Middle frontal gyrus (tissue), 1 donor: ENCODE measurements at regions not wholly inside any gene's neighbourhood (a gene's known extent, or its start where the extent isn't known, plus 50 kb on each side); places are given as distances from the start of the nearest gene placed in this dataset.
"Not testable (repeated sequence)": the region's sequence is repeated elsewhere in the genome, so short reads cannot be mapped to it uniquely, and the experiment has no call there.

Experiments
- DNase-seq: peaks from one replicate; pipeline ENCODE4 v3.0.0-alpha.2; 2015; ENCODE audit warnings: low spot score; ENCODE audit errors: extremely low spot score

GRCh38 chr17:30589431-30589830, 112.2 kb downstream of the GOSR1 start:
- no peak for DNase-seq

DNA sequence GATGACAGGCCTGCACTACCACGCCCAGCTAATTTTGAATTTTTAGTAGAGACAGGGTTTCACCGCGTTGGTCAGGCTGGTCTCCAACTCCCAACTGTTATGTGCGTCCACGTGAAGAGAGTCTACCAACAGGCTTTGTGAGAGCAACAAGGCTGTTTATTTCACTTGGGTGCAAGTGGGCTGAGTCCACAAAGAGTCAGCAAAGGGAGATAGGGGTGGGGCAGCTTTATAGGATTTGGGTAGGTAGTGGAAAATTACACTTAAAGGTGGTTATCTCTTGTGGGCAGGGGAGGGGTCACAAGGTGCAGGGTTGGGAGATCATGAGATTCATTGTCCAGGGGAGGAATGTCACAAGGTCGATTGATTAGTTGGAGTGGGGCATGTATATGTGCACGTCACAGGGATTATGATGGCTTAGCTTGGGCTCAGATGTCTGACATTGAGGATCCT, 111.6 kb downstream of the GOSR1 start:
- DNase-seq: no peak

DNA sequence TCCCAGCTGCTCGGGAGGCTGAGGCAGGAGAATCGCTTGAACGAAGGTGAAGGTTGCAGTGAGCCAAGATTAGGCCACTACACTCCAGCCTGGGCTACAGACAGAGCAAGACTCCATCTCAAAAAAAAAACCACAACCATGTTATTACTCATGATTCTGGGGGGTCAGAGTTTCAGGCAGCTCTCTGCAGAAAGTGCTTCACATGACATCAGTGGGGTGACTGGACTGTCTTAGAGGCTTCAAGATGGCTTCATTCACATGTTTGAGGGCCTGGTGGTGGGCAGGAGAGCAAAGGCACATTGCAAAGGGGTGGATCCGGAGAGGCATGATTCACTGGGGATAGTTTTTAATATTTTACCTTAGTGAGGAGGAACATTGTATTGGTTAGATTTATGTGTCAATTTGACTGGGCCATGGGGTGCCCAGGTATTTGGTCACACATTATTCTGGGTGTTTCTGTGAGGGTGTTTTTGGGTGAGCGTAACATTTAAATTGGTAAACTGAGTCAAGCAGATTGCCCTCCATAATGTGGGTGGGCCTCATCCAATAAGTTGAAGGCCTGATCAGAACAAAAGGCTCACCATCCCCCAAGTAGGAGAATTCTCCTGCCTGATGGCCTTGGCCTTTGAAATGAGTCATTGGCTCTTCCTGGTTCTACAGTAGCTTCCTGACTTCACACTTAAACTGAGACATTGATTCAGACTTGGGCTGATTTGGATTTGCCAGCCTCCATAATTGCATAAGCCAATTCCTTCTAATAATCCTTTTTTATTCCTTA, 109.8 kb downstream of the GOSR1 start:
- no peak for DNase-seq

DNA sequence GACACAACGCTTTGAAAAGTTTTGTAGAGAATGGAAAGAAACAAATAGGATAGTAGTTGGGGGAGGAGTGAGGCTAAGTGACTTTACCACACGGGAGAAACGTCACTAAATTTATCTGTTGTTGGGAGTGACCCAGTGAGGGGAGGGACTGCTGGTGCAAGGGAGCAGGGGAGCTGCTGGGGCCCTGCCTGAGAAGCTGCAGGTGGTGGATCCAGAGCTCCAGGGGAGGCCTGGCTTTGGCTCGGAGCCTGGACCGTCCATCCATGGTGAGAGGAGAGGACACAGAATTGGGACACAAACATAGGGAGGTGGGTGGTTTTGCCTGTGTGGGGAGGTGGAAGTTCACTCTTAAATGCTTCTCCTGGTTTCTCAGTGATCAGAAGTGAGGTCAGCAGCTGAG, 107.6 kb downstream of the GOSR1 start:
- no peak for DNase-seq

DNA sequence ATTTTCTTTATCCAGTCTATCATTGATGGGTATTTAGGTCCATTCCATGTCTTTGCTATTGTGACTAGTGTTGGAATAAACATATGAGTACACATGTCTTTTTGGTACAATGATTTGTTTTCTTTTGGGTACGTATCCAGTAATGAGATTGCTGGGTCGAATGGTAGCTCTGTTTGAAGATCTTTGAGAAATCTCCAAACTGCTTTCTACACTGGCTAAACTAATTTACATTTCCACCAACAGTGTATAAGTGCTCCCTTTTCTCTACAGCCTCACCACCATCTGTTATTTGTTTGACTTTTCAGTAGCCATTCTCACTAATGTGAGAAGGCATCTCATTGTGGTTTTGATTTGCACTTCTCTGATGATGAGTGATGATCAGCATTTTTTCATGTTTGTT, 103.7 kb downstream of the GOSR1 start:
- no peak for DNase-seq

DNA sequence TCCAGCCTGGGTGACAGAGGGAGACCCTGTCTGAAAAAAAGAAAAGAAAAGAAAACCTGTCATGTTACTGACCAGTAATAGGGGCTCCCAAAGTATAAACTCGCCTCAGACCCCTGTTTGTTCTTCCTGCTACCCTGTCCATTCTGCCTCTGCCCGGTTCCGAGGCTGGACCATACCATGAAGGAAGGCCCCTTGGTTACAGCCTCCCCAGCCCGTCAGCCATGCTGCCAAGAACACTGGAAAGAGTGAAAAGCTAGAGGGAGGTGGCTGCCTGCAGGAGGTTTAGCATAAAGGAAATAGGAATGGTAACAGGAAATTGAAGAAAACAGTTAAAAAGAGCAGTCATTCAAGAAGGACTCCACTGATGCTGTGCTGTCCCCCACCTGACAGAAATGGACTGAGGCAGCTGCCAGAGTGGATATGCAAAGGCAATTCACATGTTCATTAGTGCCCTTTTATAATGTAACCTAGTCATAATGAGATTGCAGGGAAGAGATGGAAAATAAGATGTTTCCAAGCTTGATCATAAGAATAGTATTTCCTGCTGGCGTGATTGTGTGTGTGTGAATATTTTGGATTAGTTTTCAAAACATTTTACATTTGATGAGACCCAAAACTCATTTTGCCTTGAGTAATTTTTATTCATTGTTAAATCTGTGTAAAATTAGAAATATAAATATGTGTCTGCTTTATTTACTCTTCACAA, 102.6 kb downstream of the GOSR1 start:
- DNase-seq: no peak

DNA sequence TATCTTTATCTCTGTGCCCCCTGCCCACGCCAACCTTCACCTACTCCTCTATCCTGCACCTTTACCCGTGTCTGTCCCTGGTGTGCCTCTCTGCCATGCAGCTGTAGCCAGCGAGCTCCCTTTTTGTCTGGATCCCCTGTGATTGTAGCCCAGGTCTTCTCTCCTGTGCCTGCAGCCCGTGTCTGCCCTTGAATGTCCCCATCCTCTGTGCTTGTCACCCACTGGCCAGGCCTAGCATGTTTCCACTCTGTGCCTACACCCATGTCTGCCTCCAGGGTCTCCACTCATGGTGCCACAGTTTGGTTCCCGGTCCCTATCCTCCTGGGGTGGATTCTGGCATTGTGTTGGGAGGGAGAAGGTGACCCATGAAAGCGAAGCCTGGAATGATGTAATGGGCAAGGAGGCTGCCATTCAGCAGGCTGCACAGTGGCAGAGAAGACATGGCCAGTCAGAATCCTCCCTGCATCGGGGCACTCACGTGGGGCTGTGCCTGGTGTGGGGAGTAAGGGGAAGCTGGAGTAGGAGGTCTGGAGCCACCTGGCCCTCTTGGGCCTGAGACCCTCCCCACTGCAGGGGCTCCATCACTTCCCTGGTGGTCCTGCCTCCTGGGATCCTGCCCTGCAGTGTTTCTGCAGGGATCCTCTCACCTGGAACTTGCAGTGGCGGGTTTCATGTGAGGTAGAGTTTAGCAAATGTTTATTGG, 101.0 kb downstream of the GOSR1 start:
- not testable (repeated sequence) for DNase-seq
